HUDEP-2 (cell line): ENCODE measurements at regions not wholly inside any gene's neighbourhood (a gene's known extent, or its start where the extent isn't known, plus 50 kb on each side); places are given as distances from the start of the nearest gene placed in this dataset.
"Not testable (repeated sequence)": the region's sequence is repeated elsewhere in the genome, so short reads cannot be mapped to it uniquely, and the experiment has no call there.

Experiments
- DNase-seq, 76 experiments: peaks; one replicate each; lab custom pipeline; 2025; ENCODE audit not compliant: unreplicated experiment in 76 of 76; lab: John Stamatoyannopoulos, UW

DNA sequence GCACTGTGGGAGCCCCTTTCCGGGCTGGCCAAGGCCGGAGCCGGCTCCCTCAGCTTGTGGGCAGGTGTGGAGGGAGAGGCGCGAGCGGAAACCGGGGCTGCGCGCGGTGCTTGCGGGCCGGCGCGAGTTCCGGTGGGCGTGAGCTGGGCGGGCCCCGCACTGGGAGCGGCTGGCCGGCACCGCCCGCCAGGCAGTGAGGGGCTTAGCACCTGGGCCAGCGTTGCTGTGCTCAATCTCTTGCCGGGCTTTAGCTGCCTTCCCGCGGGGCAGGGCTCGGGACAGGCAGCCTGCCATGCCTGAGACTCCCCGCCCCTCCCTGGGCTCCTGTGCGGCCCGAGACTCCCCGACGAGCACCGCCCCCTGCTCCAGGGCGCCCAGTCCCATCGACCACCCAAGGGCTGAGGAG is 405.2 kb upstream of the PRR20A start:
- DNase-seq: no peak

DNA sequence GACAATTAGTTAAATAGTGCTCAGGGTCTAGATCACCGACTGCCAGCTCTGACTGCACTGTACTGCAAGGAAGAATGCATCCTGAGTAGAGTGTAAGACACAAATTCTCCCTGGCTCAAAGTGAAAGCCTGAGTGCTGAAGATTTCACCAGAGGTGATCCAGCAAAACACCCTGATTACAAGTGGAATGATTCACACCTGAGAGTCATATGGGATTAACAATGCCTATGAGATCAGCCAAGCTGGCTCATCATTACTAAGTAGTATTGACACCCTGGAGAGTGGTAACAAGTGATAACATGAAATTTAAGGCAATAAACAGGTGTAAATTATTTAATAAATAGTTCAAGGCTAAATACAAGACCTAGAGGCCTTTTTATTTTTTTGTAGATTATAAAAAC is 403.8 kb upstream of the PRR20A start:
- no peak for DNase-seq

DNA sequence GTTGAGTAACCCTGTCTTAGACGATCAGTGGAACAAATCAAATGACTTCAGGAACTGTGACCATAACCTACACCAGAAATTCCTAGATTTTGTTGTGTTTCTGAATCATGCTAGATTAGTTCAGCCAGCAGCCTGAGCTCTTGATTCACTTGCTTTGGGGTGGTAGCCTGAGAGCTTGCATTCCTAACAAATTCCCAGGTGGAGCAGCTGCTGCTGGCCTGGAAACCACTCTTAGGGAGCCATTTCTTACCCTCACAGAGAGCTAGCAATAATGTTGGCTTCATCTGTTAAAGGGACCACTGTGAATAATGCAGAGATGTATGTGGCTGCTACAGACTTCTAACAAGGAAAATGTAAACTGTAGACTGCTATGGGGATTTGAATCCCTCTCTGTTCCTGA is 388.1 kb upstream of the PRR20A start:
- DNase-seq: no peak

DNA sequence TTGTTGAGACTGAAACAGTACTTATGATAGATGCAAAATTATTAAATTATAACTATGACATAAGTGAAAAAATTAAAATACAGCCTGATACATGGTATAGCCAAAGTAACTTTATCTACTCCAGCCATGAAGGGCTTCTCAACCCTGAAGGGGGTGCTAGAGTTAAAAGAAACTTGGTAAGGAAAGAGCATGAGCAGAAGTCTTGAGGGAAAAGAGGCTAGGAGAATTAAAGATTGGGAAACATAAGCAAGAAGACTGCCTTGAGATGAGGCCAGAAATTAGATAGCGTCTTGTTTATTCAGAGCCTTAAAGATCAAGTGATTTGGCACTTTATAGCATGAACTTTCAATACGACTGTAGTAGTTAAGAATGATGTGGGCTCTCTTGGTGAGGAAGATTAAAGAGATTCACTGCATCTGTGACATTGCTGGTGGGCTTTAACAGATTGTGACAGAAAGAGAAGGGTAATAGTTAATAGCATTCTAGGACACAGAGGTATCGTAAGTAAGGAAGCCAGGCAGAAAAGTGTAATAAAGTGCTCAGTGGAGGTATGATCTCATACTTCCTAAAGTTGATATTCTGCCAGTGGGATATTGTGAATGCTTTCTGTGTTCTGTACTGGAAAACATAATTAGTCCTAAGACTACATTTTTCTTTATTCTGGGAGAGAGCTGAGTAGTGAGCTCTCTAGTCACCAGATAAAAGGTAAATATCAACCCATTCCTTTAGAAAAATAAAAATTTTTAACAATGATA is 385.4 kb upstream of the PRR20A start:
- no peak for DNase-seq

DNA sequence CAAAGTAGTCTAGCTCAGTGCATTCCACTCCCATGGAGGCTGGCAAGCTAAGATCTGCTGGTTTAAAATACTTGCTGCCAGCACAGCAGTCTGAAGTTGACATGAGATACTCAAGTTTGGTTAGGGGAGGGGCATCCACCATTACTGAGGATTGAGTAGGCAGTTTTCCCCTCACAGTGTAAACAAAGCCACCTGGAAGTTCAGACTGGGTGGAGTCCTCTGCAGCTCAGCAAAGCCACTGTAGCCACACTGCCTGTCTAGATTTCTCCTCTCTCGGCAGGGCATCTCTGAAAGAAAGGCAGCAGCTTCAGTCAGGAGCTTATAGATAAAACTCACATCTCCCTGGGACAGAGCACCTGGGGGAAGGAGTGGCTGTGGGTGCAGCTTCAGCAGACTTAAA is 377.4 kb upstream of the PRR20A start:
- DNase-seq: not testable (repeated sequence)

DNA sequence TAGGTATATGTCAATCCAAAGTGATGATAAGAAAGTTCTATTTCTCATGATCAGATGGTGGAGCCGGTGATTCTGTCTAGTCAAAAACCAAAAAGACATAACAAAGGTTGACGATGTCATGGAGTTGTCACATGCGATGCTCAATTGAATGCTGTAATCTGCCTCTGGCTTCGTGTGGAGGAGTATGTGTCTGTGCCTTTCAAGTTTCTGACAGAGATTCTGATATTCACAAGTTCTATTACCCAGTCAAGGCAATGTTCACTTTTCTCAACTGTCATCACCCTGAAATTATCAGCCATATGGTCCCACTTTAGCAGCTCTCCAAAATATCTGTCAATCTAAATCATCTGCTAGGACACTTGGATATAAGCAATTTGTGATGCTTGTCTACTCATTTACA is 367.6 kb upstream of the PRR20A start:
- no peak for DNase-seq

DNA sequence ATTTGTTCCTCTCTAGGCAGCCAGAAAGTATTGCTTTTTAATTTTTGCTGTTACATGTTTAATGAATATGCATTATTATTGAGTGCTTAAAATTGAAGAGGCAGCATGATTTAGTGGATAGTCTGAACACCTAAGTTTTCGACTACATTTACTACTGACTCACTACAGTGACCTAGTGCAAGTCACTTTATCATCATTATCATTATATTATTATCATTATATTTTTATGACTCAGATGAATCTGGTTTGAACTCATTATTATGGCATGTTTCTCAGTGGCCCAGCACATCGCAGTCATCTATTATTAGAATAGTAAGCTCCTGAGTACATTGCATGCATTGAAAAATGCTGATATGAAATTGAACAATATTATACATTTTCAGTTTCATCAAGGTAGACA is 351.2 kb upstream of the PRR20A start:
- no peak for DNase-seq

DNA sequence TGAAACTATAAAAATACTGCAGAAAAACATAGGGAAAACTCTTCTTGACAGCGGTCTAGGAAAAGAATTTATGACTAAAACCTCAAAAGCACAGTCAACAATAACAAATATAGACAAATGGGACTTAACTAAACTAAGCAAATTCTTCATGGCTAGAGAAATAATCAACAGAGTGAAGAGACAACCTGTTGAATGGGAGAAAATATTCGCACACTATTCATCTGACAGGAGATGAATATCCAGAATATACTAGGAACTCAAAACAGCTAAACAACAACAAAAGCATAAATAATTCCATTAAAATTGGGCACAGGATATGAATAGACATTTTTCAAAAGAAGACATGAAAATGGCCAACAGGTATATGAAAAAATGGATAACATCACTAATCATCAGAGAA is 303.6 kb upstream of the PRR20A start:
- DNase-seq: no peak

DNA sequence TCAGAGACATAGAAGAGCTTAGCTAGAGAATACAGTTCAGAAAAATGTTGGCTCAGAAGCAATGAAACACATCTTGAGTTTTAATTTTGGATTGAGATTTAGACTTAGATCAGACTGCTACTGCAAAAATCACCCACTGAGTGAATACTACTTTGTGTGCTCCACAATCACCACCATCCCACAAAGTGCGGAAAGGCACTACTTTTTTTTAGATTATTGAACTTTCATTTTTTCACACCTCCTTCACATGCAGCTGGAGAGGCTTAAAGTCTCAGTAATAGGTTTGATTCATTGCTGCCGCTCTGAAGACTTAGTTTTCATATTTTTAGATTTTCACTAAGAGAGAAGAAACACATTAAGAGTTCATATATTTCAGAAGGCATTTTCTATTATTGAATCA is 289.9 kb upstream of the PRR20A start:
- DNase-seq: no peak

DNA sequence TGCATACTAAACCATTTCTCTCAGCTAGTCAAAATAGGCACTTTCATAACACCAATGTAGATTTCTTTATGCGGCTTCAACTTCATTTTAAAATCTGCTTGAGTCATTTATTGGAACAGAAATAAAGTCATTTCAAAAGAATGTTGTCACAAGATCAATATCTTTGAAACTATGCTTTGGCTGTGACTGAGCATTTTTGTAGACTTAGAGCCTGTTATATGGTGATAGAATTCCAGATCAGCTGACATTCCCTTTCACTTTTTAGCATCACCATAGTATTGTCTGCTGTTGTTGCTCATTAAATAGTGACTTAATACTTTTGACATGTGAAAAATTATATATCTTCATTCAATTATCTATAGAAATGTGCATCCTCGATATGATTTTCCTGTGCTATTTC is 279.2 kb upstream of the PRR20A start:
- DNase-seq: no peak

DNA sequence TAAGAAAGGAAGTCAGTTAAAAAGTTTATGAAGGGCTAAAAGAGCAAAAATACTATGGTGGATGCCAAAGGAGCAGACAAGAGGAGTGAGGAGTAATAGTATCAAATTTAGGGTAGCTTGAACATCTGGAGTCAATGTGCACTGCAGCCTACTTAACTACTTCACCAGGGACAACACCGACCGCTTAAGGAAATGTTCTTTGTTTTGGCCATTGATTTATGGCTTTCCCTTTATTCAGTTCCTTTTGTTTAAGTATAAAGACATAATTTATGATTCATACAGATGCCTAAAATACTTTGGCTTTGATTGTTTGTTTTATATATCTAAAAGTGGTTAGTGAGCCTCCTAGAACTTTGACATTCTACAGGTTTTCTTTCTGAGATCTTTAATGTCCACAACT is 276.3 kb upstream of the PRR20A start:
- DNase-seq: no peak

DNA sequence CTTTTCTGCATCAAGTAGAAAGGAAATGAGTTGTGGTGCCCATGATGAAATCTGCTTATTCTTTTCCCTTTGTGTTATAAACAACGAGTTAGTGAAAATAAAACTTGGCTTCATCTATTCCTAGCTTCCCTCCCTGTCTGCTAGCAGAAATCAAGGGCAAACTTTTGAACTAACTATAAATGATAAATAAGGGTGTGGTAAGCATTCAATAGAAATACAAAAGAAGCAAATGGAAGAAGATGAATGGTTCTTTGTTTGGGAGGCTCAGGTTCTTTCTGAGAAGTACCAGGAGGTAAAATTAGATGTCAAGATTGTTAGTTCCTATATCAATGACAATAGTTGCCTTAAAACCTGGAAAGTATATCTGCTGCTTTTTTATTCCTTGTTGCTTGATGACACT is 275.3 kb upstream of the PRR20A start:
- no peak for DNase-seq

DNA sequence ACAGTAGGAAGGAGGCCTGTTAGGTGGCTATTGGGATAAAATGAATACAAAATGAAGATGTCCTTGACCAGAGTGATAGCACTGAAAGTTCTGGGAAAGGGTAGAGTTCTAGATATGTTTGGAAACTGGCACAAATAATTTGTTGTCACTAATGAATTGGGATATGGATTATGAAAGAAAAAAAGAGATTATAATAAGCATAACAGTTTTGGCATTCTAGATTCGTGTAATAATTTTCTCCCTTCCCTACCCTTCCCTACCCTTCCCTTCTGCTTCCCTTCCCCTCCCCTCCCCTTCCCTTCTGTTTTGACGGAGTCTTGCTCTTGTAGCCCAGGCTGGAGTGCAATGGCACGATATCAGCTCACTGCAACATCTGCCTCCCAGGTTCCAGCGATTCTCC is 271.0 kb upstream of the PRR20A start:
- DNase-seq: no peak

DNA sequence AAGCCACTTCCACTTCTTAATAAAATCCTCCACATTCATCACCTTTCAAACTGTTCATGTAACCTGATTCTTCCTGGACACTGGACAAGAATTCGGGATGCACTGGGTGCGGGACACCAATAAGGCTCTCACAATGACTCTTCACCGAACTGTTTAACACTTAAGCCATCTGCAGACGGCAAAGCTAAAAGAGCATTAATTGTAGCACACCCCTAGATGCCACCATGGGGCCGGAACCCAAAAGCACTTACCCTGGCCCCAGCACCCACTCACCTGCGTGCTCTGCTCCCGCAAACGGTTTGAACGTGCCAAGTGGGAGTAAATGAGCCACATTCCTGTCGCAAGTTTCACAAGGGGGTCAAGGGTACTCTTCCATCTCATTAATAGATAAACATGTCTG is 254.3 kb upstream of the PRR20A start:
- no peak for DNase-seq

DNA sequence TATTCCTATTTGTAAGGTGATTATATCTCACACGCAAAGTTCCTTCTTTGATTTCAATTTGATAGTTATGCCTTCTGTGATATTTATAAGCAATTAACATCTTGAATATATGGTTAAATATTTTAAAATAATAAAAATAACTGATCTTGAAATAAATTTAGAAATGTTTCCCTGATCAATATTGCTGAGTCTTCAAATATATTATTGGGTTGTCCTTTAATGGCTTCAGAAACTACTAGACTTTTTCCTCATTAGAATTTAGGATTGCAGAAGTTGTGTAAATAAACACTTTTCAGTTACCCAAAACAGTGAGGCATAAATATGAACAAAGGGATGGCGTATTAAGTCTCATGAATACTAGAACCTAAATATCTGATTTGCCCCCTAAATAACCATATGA is 252.3 kb upstream of the PRR20A start:
- DNase-seq: no peak

DNA sequence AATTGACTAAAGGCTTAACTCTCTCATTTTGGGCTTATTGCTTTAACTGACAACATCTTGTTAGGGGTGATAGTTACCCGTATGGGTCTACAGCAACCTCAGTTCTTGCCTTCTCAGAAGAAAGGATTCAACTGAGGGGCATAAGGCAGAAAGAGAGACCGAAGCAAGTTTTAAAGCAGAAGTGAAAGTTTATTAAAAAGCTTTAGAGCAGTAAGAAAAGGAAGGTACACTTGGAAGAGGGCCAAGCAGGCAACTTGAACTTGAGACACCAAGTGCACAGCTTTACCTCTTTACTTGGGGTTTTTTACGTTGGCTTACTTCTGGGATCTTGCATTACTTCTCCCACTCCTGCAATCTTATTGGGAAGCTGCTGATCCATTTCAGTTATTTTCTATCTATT is 246.9 kb upstream of the PRR20A start:
- no peak for DNase-seq

DNA sequence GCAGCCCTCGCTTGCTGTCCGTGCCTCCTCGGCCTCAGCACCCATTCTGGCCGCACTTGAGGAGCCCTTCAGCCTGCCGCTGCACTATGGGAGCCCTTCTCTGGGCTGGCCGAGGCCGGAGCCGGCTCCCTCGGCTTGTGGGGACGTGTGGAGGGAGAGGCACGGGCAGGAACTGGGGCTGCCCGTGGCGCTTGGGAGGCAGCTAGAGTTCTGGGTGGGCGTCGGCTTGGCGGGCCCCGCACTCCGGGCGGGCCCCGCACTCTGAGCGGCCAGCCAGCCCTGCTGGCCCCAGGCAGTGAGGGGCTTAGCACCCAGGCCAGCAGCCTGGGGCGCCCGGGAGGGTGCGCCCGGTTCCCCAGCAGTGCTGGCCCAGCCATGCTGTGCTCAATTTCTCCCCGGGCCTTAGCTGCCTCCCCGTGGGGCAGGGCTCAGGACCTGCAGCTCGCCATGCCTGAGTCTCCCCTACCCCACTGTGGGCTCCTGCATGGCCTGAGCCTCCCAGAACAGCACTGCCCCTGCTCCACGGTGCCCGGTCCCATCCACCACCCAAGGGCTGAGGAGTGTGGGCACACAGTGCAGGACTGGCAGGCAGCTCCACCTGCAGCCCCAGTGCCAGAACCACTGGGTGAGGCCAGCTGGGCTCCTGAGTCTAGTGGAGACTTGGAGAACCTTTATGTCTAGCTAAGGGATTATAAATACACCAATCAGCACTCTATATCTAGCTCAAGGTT is 240.0 kb upstream of the PRR20A start:
- no peak for DNase-seq

DNA sequence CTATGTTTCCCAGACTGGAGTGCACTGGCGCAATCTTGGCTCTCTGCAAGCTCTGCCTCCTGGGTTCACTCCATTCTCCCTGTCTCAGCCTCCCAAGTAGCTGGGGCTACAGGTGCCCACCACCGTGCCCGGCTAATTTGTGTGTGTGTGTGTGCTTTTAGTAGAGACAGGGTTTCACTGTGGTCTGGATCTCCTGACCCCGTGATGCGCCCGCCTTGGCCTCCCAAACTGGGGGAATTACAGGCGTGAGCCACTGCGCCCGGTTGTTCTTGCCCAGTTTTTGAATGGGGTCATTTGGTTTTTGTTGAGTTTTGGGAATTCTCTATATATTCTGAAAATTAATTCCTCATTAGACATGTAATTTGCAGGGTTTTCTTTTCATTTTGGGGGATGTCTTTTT is 238.4 kb upstream of the PRR20A start:
- DNase-seq: no peak

DNA sequence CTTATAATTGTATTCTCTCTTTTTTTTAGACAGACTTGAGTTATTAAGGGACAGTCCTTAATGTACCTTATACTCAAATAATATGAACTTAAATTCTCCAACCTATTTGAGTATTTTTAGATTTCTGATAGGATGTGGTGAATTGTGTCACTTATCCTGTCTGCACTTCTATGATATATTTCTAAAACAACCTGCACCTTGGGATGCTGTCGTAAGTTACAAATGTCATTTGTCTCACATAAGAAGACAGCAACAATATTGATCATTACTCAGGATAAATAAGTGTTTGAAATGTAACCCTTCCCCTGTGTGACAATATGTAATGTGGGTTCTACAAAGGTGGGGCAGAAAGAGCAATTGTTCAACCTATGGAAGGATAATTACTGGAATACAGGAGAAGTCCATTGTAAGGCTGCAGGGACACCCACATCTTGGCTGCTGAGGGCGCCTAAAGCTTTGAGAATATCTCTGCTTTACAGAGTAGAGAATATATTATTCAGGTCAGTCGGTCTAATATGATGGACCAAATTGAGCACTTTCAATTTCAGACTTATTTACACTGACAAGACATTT is 236.9 kb upstream of the PRR20A start:
- no peak for DNase-seq

DNA sequence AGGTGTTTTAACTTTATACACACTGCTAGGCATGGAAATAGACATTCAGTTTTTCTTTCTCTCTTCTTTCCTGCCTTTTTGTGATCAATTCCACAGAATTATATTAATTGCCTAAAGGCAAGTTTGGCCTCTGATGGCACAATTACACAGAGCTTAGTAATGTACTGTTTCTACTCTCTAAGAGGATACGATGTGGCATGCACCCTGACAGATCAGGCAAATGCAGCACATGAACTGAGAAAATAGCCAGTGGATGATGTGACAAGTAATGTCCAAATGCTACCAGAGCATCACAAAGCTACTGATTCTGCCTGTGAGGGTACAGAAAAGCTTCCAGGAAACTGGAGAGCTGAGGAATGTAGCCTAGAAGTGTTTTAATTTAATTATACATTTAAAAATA is 233.8 kb upstream of the PRR20A start:
- DNase-seq: no peak

DNA sequence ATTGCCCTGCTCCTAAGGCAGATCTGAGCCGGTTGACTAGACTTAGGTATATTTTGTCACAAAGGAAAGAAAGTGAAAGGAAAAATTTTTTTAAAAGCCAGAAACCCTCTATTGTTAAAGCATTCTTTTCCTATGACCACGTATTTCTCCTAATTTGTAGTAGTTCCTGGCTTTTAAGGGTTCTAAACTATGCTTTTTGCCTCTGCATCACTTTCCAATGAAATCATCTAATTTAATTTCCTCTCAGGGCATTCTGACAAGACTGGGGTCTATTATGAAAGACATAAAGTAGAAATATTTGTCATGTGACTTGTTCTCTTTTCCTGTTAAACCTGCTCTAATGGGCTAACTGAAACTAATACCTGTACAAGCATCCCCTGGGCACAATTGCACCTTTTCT is 233.0 kb upstream of the PRR20A start:
- no peak for DNase-seq

DNA sequence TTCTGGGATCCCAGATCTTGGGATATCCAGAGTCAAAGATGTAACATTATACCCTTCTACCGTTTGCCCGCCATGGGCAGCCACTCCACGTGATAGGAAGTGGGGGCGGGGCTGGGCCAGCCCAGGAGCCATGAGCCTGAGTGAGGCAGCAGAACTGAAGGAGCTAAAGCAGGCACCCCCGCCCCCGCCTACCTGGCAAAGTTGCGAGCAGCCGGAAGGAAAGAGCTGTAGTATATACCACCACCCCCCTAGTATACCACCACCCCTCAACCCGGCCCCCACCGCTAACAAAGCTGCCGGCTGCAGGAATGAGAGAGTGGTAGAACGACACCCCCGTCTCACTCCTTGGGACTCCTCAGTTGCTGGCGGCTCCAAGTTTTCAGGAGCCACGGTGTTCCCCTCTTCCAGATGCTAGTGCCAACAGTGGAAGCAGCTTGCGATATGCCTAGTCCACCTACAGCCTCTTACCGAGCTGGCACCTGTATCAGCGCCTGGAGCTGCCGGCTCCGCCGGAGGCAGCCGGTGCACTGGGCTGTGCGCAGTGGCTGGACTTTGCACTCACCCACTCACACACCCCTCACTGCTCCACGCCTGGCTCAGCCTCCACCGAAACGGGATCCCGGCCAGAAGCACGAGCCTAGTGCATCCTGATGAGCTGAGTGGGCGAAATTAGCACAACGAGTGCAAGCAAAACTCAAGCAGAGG is 230.7 kb upstream of the PRR20A start:
- no peak for DNase-seq
